Activated T-cell treated with anti-CD3 and anti-CD28 coated beads, Interleukin-2, amount 50 U/mL, for 4 hours (primary cell): ENCODE measurements at regions not wholly inside any gene's neighbourhood (a gene's known extent, or its start where the extent isn't known, plus 50 kb on each side); places are given as distances from the start of the nearest gene placed in this dataset.
A peak's percentile ranks its signal among the peaks of the same experiment; 100 is the strongest.

Experiments used
- ATAC-seq, 2 donors: fragments of 200-7000 bp; cut with Tn5 transposase; one replicate each; pipeline ENCODE4 v1.10.0; 2021
- DNase-seq: peaks from one replicate; pipeline ENCODE4 v3.0.0-alpha.2; 2020
- H3K27me3 Mint-ChIP-seq: one replicate; pipeline ENCODE4 v1.8.0; 2021; ENCODE audit warnings: low read depth, mixed read lengths
- H3K36me3 Mint-ChIP-seq: one replicate; pipeline ENCODE4 v1.8.0; 2022; ENCODE audit warnings: mixed read lengths; ENCODE audit not compliant: insufficient read depth
- H3K4me1 Mint-ChIP-seq: one replicate; pipeline ENCODE4 v1.8.0; 2021; ENCODE audit warnings: low read depth, mixed read lengths
- H3K4me3 Mint-ChIP-seq: one replicate; pipeline ENCODE4 v1.8.0; 2021; ENCODE audit warnings: mild to moderate bottlenecking, moderate library complexity, mixed read lengths
- H3K9me3 Mint-ChIP-seq: one replicate; pipeline ENCODE4 v1.8.0; 2021; ENCODE audit warnings: mixed read lengths

- no peak for ATAC-seq
- DNase-seq: no peak
- no peaks in the 10 kb centered on the region for H3K36me3 Mint-ChIP-seq
- no peak overlapping the region for H3K4me3 Mint-ChIP-seq
- peaks cover 4% of the 10 kb centered on the region for H3K27me3 Mint-ChIP-seq
- no peaks in the 10 kb centered on the region for H3K9me3 Mint-ChIP-seq
- H3K4me1 Mint-ChIP-seq: peaks cover 12% of the 10 kb centered on the region
These were observed 226.8 kb upstream of the DAPK1 start for GRCh38 chr9:87270848-87271234.

- Mint-ChIP-seq H3K4me1 (peaks cover 17% of the 10 kb centered on the region), H3K4me3 (no peak overlapping the region), H3K27me3 (peaks cover 4% of the 10 kb centered on the region), H3K9me3 (no peaks in the 10 kb centered on the region), H3K36me3 (no peaks in the 10 kb centered on the region)
- ATAC-seq (no peak), DNase-seq (no peak)
These were observed 225.8 kb upstream of the DAPK1 start for GRCh38 chr9:87271696-87272477.

GRCh38 chr9:87275047-87275725, 222.5 kb upstream of the DAPK1 start:
- DNase-seq (no peak), ATAC-seq (no peak)
- Mint-ChIP-seq H3K27me3 (peaks cover 4% of the 10 kb centered on the region), H3K9me3 (no peaks in the 10 kb centered on the region), H3K4me3 (no peak overlapping the region), H3K4me1 (peaks cover 24% of the 10 kb centered on the region), H3K36me3 (no peaks in the 10 kb centered on the region)

- ATAC-seq (peak; percentile 43 to 59), DNase-seq (no peak)
- H3K36me3 Mint-ChIP-seq: no peaks in the 10 kb centered on the region
- no peaks in the 10 kb centered on the region for H3K9me3 Mint-ChIP-seq
- no peak overlapping the region for H3K4me3 Mint-ChIP-seq
- peaks cover 2% of the 10 kb centered on the region for H3K27me3 Mint-ChIP-seq
- H3K4me1 Mint-ChIP-seq: peaks cover 24% of the 10 kb centered on the region
These were observed 221.3 kb upstream of the DAPK1 start for GRCh38 chr9:87276327-87276841.

GRCh38 chr9:87276851-87277261, 220.8 kb upstream of the DAPK1 start:
- peak; percentile 37 to 65 for ATAC-seq
- Mint-ChIP-seq H3K9me3 (no peaks in the 10 kb centered on the region), H3K36me3 (no peaks in the 10 kb centered on the region), H3K4me3 (peak overlapping the region; percentile 25), H3K4me1 (peaks cover 24% of the 10 kb centered on the region), H3K27me3 (peaks cover 2% of the 10 kb centered on the region)
- DNase-seq: no peak

- DNase-seq (no peak), ATAC-seq (no peak)
- no peaks in the 10 kb centered on the region for H3K36me3 Mint-ChIP-seq
- H3K4me1 Mint-ChIP-seq: peaks cover 20% of the 10 kb centered on the region
- no peaks in the 10 kb centered on the region for H3K9me3 Mint-ChIP-seq
- peak overlapping the region; percentile 25 for H3K4me3 Mint-ChIP-seq
- H3K27me3 Mint-ChIP-seq: peaks cover 2% of the 10 kb centered on the region
These were observed 220.3 kb upstream of the DAPK1 start for GRCh38 chr9:87277346-87277745.

- H3K4me3 Mint-ChIP-seq: no peak overlapping the region
- peaks cover 5% of the 10 kb centered on the region for H3K27me3 Mint-ChIP-seq
- ATAC-seq (no peak), DNase-seq (no peak)
- H3K36me3 Mint-ChIP-seq: no peaks in the 10 kb centered on the region
- H3K9me3 Mint-ChIP-seq: no peaks in the 10 kb centered on the region
- peaks cover 18% of the 10 kb centered on the region for H3K4me1 Mint-ChIP-seq
These were observed 218.5 kb upstream of the DAPK1 start for GRCh38 chr9:87278971-87279733.

- H3K27me3 Mint-ChIP-seq: peaks cover 8% of the 10 kb centered on the region
- H3K4me1 Mint-ChIP-seq: peaks cover 14% of the 10 kb centered on the region
- ATAC-seq (no peak), DNase-seq (no peak)
- H3K9me3 Mint-ChIP-seq: no peaks in the 10 kb centered on the region
- no peak overlapping the region for H3K4me3 Mint-ChIP-seq
- H3K36me3 Mint-ChIP-seq: no peaks in the 10 kb centered on the region
These were observed 217.2 kb upstream of the DAPK1 start for GRCh38 chr9:87280421-87280820.

- no peak for ATAC-seq
- Mint-ChIP-seq H3K27me3 (peaks cover 14% of the 10 kb centered on the region), H3K9me3 (no peaks in the 10 kb centered on the region), H3K4me3 (no peak overlapping the region), H3K4me1 (peaks cover under 1% of the 10 kb centered on the region), H3K36me3 (no peaks in the 10 kb centered on the region)
- no peak for DNase-seq
These were observed 215.1 kb upstream of the DAPK1 start for GRCh38 chr9:87282538-87282937.

GRCh38 chr9:87283585-87283984, 214.1 kb upstream of the DAPK1 start:
- no peaks in the 10 kb centered on the region for H3K9me3 Mint-ChIP-seq
- no peaks in the 10 kb centered on the region for H3K36me3 Mint-ChIP-seq

GRCh38 chr9:87285183-87285850, 212.3 kb upstream of the DAPK1 start:
- no peaks in the 10 kb centered on the region for H3K4me1 Mint-ChIP-seq
- no peak for DNase-seq
- H3K4me3 Mint-ChIP-seq: no peak overlapping the region
- H3K36me3 Mint-ChIP-seq: no peaks in the 10 kb centered on the region
- H3K27me3 Mint-ChIP-seq: peaks cover 14% of the 10 kb centered on the region
- H3K9me3 Mint-ChIP-seq: no peaks in the 10 kb centered on the region
- ATAC-seq: no peak

More at GRCh38 chr9:87283585-87283984, 214.1 kb upstream of the DAPK1 start:
- H3K4me1 Mint-ChIP-seq: no peaks in the 10 kb centered on the region
- DNase-seq: no peak
- no peak for ATAC-seq
- no peak overlapping the region for H3K4me3 Mint-ChIP-seq
- H3K27me3 Mint-ChIP-seq: peaks cover 14% of the 10 kb centered on the region

GRCh38 chr9:87286506-87286905, 211.2 kb upstream of the DAPK1 start:
- no peaks in the 10 kb centered on the region for H3K9me3 Mint-ChIP-seq
- no peaks in the 10 kb centered on the region for H3K36me3 Mint-ChIP-seq
- H3K4me3 Mint-ChIP-seq: no peak overlapping the region
- no peak for ATAC-seq
- H3K27me3 Mint-ChIP-seq: peaks cover 14% of the 10 kb centered on the region
- DNase-seq: no peak
- no peaks in the 10 kb centered on the region for H3K4me1 Mint-ChIP-seq

- no peaks in the 10 kb centered on the region for H3K36me3 Mint-ChIP-seq
- H3K27me3 Mint-ChIP-seq: peaks cover 6% of the 10 kb centered on the region
- DNase-seq (no peak), ATAC-seq (no peak)
- H3K4me3 Mint-ChIP-seq: no peak overlapping the region
- H3K4me1 Mint-ChIP-seq: no peaks in the 10 kb centered on the region
- no peaks in the 10 kb centered on the region for H3K9me3 Mint-ChIP-seq
These were observed 207.2 kb upstream of the DAPK1 start for GRCh38 chr9:87290241-87291052.
